ENCODE measurements at regions not wholly inside any gene's neighbourhood (a gene's known extent, or its start where the extent isn't known, plus 50 kb on each side); places are given as distances from the start of the nearest gene placed in this dataset.

DNA sequence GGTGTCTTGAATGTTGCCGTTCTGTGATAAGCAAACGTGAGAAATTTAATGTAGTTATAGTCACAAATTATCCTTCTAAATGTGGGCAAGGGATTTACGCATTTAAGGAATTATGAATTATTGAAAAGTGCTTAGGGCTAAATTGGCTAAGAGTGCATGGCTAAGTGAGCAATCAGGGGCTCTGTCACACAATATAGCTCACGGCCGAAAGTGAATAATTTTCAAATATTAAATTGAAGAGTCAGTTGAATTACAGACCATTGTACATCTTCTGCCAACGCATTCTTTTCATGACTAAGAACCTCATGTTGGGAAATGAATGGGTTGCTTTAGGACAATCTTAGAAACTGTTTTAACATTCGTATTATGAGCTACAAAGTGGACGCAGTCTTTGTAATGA, 1832.9 kb upstream of the LRRTM1 start:
- TF ChIP-seq, protein P1, sequence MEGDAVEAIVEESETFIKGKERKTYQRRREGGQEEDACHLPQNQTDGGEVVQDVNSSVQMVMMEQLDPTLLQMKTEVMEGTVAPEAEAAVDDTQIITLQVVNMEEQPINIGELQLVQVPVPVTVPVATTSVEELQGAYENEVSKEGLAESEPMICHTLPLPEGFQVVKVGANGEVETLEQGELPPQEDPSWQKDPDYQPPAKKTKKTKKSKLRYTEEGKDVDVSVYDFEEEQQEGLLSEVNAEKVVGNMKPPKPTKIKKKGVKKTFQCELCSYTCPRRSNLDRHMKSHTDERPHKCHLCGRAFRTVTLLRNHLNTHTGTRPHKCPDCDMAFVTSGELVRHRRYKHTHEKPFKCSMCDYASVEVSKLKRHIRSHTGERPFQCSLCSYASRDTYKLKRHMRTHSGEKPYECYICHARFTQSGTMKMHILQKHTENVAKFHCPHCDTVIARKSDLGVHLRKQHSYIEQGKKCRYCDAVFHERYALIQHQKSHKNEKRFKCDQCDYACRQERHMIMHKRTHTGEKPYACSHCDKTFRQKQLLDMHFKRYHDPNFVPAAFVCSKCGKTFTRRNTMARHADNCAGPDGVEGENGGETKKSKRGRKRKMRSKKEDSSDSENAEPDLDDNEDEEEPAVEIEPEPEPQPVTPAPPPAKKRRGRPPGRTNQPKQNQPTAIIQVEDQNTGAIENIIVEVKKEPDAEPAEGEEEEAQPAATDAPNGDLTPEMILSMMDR (IDR thresholded peaks at IDR 0.05), result no peak
- TF ChIP-seq POLR2AphosphoS5 (IDR thresholded peaks at IDR 0.05) (no peak), POLR2A (IDR thresholded peaks at IDR 0.05) (no peak)

Data from breast epithelium (tissue), 3 donors.